NCI-H1694 (cell line): ENCODE measurements at regions not wholly inside any gene's neighbourhood (a gene's known extent, or its start where the extent isn't known, plus 50 kb on each side); places are given as distances from the start of the nearest gene placed in this dataset.
"Not testable (repeated sequence)": the region's sequence is repeated elsewhere in the genome, so short reads cannot be mapped to it uniquely, and the experiment has no call there.

Experiments
- DNase-seq: peaks from one replicate; lab custom pipeline; 2025; lab: John Stamatoyannopoulos, UW

GRCh38 chr9:81430727-81431126 lies 258.6 kb downstream of the TLE1 start:
- no peak for DNase-seq

- no peak for DNase-seq
These were observed 261.5 kb downstream of the TLE1 start for GRCh38 chr9:81427870-81428269.

- DNase-seq, result no peak
These were observed 264.9 kb downstream of the TLE1 start for GRCh38 chr9:81424431-81424830.

GRCh38 chr9:81423589-81424326 lies 265.6 kb downstream of the TLE1 start:
- no peak for DNase-seq

GRCh38 chr9:81421090-81421489 lies 268.3 kb downstream of the TLE1 start:
- not testable (repeated sequence) for DNase-seq

GRCh38 chr9:81420024-81420423 lies 269.3 kb downstream of the TLE1 start:
- DNase-seq, result no peak

- DNase-seq, result no peak
These were observed 271.4 kb downstream of the TLE1 start for GRCh38 chr9:81417941-81418340.

- no peak for DNase-seq
These were observed 272.1 kb downstream of the TLE1 start for GRCh38 chr9:81417299-81417675.

GRCh38 chr9:81416476-81417298 lies 272.7 kb downstream of the TLE1 start:
- no peak for DNase-seq

GRCh38 chr9:81414836-81415235 lies 274.5 kb downstream of the TLE1 start:
- DNase-seq, result no peak

GRCh38 chr9:81411961-81412360 lies 277.4 kb downstream of the TLE1 start:
- no peak for DNase-seq

- DNase-seq, result no peak
These were observed 279.1 kb downstream of the TLE1 start for GRCh38 chr9:81410201-81410600.

- no peak for DNase-seq
These were observed 280.4 kb downstream of the TLE1 start for GRCh38 chr9:81408951-81409350.

- no peak for DNase-seq
These were observed 284.3 kb downstream of the TLE1 start for GRCh38 chr9:81404931-81405598.

- DNase-seq, result no peak
These were observed 291.6 kb downstream of the TLE1 start for GRCh38 chr9:81397481-81398381.

GRCh38 chr9:81396528-81396927 lies 292.8 kb downstream of the TLE1 start:
- no peak for DNase-seq

- no peak for DNase-seq
These were observed 293.7 kb downstream of the TLE1 start for GRCh38 chr9:81395676-81396054.

GRCh38 chr9:81394881-81395675 lies 294.3 kb downstream of the TLE1 start:
- DNase-seq, result peak; percentile 41

GRCh38 chr9:81393985-81394811 lies 295.1 kb downstream of the TLE1 start:
- DNase-seq, result no peak

GRCh38 chr9:81391457-81391825 lies 297.9 kb downstream of the TLE1 start:
- DNase-seq, result no peak
